Activated CD4-positive, CD25-positive, alpha-beta regulatory T cell (primary cell): ENCODE measurements at regions not wholly inside any gene's neighbourhood (a gene's known extent, or its start where the extent isn't known, plus 50 kb on each side); places are given as distances from the start of the nearest gene placed in this dataset.

Source experiments
- DNase-seq, 4 experiments: peaks; one replicate each; lab custom pipeline; 2025; lab: John Stamatoyannopoulos, UW

DNA sequence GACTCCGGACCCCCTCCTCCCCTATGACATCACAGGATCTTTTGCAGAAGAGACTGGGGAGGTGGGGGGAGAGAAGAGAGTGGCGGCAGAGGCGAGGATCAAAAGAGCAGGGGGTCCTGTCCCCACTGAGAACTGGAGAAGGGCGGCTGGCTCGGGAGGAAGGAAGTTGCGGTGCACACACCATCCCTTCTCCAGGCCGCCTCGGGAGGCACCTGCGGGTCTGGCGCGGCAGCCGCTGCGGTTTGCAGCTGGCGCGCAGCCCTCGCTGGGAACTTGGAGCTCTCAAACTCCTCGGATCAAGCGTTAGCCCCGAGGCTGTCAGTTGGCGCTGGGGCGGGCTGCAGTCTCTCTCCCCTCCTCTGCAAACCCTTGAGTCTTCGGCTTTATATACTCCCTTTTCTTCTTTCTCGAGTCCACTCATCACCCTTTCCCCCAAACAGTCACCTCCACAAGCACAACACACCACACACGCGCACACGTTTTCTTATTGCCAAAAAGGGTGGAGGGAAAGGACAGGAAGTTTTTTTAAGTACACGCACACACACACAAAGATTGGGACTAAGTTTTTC is 180.7 kb downstream of the TBXT start:
- DNase-seq: no peak

DNA sequence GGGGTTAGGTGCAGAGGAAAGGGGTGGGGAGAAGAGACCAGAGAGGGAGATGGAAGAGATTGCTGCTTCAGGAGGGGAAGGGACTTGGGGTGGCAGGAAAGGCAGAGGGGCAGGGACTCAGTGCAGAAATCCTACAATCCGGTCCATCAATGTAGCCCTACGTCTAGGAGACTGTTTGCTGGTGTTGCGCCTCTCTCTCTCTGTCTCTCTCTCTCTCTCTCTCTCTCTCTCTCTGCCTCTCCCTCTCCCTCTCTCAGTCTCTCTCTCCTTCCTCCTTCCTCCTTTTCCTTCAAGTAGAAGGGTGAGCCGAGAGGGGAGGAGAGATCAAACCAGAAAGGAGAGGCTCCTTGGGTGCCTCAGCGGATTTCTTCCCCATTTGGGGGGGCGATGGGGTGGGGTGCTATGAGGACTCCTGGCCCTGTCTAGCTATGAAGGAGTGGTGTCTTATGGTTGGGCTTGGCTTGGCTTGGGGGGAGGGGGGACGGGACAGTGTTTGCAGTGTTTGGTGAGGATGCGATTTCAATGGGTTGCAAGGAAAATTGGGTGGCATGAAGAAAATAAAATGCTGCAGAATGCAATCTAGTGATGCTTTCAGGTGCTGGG is 181.2 kb downstream of the TBXT start:
- no peak for DNase-seq

DNA sequence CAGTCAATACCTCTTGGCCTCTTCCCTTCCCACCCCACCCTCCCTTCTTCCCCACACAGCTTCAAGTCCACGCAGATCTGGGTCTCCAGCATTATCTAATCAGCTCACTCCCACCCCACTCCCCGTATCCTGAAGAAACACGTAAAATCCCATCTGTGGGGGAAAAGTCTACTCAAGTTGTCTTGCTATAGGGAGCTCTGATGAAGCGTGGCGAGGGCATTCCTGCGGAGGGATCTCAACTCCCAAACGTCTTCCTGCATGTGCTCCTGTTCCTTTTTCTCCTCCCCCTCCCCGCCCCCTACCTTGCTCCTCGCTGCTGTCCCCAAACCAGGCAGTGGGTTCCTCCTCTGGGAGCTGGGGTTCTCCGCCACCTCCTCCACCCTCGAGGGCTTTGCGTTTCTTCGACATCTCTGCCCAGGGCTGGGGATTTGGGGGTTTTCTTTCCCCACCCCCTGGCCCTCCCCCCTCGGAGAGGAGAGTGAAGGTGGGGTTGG is 181.8 kb downstream of the TBXT start:
- no peak for DNase-seq

DNA sequence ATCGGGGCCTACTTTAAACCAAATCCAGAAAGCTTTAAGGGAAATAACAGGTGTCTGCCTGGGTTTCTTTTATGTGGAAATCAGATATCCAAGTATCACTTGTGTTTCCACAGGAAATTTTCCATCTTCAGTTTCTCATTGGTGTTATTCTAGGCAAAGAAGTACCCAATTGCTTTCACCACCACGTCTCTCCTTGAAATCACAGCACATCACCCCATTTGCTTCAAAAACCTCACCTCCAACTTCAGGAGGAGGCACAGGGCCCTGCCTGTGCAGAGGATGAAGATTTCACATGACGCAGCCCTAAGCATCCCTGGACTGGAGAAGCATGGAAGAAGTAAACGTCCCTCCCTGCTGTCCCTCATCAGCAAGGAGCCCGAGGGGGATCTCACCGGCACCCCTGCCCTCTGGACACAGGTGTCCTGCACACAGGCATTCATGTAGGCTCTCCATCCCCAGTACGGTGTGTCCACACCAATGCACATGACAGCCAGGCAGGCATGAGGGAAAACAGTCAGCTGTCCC is 182.3 kb downstream of the TBXT start:
- DNase-seq: no peak

DNA sequence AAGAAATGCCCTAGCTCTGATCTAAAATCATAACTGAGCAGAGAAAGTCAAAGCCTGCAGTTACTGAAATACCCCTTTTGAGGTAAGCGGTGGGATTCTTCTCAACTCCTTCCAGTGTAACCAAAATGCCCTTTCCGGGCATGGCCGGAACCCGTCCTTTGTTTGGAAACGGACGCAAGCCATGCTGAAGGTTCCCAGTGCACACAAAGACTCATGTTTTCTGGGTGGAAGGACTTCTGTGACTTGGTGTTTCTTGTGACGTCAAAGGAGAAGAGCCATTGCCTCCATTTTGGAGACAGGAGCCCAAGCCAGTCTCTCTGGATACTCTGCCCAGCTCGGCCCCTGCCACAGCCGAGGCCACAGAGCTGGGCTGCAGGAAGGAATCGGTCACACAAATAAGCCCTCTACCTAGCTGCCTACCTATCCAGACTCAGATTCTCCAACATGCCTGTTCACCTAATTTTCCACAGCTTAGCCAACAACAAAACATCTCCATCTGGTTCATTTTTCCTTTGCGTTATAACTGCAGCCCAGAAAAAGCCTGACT is 182.8 kb downstream of the TBXT start:
- no peak for DNase-seq

DNA sequence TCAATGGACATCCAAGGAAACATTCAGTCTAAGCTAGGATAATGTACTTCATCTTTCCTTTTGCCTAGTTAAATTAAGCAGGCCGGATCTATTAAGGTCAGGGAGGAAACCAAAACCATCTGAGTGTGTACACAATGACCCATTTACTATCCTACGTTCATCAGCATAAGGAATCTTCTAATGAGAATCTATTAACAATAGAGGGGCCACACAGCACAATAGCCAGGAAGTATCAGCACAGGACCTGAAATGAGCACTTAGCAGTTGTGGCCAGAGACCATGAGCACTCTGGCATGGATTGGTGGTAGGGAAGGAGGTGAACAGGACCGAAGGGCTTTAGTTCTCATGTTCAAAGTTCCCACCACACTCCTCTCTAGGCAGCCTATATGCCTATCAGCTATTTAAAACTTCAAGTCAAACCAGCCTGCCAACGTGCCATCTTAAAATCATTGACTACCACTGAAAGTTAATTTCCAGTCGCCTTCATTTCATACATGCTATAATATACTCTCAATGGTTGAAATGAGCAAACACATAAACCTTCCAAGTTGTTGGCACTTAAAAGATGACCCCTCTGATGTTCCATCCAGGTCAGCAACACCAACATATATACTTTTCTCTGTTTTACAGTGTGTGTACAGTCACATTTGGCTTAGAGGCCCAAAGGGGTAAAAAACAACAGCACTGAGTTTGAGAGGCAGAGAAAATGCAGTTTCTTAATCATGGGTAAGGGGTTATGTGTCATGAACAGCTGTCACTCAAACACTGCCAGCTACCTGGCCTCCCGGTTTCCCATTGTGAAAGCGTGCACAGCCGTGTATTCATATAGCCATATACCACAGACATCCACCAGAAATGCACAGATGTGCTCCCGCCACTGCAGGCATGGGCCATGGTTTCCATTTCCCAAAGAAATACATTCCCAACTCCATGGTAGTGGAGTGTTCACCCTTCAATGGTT is 184.3 kb downstream of the TBXT start:
- no peak for DNase-seq

DNA sequence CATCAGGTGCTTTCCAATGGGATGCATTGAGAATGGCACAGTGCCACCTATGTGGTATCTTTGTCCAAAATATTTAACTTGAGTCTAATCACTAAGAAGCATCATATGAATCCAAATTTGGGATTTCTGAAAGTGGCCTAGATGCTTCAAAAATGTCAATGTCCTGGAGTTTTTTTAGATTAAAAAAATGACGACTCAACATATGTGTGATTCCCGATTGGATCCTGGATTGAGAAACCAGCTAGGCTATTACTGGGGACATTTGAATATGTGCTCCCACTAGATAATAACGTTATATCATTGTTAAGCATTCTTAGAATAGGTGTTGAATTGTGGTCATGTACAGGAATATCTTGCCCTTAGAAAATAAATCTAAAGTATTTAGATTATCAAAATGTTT is 189.2 kb downstream of the TBXT start:
- no peak for DNase-seq

DNA sequence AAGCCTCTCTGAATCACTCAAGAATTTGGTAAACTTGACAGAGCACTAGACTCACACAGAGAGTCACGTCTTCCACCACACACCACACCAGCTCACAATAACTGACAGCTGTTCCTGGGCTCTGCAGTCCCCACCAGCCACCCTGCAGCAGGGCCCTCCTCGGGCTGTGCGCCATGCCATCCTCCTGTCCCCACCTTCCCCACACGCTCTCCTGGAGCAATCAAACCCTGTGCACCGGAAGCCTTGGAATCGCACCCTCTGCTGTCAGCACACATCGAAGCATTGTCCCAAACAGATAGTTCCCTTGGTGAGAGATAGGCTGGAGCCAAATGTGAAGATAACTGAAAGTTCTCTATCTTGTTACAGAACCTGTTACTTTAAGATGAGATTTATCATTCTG is 191.0 kb downstream of the TBXT start:
- no peak for DNase-seq

DNA sequence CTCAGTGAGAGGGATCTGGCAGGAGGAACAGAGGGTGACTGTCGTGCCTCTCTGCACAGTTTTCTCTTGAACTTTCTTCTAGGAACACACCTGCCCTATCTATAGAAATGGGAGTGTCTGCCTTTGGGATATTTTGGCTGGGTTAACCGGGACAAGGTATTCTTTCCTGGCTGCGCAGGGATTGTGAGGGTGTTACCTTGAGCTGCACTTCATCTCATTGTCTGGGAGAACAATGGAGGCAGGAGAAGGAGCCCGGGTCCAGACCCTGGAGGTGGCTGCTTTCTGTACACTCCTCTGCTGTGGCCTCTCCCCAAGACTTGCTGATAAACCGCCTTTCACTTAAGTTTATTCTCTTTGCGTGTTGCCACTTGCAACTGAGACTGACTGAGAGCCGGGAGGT is 192.8 kb downstream of the TBXT start:
- no peak for DNase-seq

DNA sequence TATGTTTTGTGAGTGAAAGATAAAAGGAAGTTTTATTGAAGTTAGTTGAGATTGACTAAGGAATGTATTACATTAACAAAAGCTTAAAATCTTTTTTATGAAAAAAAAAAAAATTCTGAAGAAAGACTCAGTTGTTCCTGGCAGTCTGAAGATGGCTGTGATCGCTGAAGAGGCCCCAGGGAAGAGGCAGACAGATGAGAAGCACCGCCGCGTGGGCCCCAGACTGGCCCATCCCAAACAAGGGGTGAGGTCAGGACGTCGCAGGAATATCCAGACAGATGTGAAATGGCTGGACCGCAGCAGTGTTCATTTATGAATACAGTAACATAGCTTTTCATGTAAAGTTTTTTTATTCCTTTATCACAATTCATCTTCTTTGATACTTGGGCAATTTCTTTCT is 194.2 kb downstream of the TBXT start:
- DNase-seq: no peak

DNA sequence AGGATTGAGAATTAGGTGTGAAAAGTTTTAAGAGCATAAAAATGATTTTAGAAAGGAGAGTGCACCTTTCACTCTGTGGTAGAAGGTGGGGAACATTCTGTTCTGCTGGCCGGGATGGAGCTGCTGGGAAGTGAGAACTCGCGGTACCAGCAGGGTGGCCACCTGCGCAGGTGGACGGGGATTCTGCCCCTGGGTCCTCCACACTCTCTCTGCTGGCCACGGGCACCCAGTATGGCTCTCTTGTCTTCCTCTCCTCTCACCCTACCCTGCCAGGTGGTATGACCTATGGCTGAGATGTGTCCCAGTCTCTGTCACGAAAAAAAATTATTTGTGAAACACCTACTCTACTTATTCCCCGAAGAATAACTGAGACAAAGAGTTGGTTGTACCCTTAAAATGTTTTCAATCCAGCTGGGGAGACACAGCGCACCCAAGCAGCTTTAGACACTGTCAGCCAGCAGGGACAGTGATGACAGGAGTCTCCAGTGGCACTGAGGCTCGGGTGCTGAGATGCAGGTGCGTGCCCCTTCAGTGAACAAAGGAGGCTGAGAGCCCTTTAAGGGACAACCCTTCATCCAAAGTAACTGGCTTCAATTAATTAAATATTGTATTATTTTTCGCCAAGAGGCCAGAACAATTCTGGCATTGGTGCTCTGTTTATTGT is 195.4 kb downstream of the TBXT start:
- no peak for DNase-seq

DNA sequence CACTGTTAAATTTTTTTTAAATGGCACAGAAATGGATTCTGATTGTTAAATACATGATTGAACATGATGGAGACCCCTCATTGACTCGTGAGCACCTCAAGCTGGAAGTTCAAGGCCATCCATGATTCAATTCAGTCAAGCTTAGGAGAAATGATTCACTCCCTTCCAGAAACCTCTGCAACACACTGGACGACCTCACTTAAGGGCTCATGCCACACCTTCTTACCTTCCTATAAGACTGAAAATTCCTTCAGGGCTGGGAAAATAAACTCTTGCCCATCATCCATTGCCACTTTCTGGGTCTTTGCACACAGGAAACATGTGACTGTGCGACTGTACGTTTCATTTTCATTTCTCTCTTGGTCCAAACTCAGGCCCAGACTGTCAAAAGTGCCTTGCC is 196.4 kb downstream of the TBXT start:
- DNase-seq: no peak

DNA sequence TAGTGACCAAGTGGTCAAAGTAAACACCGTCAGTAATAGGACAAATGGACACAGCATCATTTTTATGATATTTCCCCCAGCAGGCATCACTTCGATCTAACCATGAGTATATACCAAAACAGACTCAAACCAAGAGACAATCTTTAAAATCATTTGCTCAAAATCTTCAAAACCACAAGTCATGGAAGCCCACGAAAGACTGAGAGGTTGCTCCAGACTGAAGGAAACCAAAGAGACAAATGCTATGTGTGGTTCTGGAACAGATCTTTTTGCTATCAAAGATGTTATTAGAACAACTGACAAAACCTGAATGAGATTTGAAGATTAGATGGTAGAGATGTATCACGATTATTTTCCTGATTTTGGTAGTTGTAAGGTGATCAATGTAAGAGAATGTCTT is 197.7 kb downstream of the TBXT start:
- DNase-seq: no peak

DNA sequence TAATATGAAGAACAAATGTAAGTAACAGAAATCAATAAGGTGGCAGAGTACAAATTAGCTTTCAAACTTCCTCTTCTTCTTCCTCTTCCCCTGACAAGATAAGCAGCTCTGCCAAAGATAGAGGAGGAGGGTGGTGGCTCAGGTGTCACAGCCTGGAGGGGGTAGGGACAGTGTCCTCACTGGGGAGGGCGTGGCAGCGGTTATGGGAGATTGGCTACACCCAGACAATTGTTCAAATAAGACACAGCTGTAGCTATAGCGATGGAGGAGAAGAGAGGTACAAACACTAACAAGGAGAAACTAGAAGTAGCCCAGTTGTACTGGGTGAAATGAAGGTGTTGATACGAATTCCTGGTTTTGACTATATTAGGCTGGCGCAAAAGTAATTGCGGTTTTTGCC is 198.5 kb downstream of the TBXT start:
- no peak for DNase-seq

DNA sequence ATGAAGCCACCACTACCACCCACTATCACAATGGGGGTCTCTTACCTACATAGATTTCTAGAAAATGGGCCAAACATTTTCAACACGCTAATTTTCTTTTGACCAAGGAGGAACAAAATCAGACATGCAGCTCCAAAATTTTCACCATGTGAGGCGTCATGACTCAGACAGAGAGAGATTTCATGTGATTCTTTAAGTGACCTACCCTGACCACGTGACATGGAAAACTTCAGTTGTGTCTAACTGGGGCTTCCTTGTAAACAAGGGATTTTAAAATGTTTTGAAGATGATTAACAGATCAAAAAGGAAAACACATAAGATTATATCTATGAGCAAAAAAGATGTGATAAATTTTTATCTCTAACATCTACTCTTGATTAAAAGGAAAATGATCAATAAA is 199.2 kb downstream of the TBXT start:
- DNase-seq: no peak

DNA sequence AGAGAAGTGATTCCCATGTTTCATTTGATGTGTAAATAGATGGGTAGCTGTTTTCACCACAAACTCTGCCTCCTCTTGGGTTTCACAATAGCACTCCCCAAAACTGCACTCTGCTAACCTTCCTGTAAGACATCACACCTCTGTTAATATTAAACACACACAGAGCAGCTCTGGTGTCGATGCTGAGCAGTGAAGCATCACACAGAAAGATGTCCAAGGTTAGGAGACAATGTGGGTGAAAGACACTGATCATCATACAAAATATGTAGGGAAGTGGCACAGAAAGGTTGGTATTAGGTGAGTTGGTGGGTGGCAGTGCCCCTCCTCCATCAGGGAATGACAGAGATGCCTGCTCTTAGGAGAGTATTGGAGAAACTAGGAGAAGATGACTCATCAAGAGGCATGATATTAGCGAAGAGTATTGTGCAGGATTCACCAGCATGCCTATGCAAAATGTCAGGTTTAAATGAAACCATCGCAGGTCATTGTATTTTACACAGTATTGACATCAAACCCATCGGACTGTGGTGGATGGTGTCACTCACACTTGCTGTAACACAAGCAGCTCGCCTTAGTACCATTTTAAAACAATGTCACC is 199.7 kb downstream of the TBXT start:
- no peak for DNase-seq

DNA sequence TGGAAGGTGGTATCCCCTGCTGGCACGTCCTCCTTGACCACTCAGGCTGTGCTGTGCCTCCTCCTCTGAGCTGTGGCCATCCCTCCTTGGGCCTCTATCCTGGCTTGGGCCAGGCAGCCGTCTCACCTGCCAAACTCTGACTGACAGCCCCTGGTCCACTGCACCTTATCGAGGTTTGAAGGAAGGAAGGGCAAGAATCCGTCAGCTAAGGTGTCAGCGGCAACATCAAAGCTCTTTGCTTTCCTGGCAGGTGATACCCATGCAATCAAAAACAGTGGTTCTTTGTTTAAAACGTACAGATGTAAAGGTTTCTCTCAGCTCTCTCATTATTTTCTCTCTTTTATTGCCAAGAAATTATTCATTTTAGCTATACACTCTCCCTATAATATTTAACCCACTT is 203.9 kb downstream of the TBXT start:
- no peak for DNase-seq

DNA sequence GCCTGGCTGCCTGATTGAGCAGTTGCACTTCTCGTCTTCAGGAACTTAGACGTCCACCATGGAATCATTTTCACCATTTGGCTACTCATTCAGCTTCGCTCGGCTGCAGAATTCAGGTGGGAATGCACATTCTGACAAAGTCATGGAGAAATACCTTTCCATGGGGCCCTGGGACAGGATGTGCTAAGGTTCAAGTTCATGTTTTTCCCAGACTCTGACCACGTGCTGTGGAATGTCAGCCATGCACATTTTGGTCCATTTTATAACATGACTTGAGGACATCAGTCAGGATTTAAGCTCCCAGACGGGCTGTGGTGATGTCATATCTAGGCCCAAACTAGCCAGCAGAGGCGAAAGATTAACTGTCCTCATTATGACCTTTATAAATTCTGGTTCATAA is 205.3 kb downstream of the TBXT start:
- no peak for DNase-seq

DNA sequence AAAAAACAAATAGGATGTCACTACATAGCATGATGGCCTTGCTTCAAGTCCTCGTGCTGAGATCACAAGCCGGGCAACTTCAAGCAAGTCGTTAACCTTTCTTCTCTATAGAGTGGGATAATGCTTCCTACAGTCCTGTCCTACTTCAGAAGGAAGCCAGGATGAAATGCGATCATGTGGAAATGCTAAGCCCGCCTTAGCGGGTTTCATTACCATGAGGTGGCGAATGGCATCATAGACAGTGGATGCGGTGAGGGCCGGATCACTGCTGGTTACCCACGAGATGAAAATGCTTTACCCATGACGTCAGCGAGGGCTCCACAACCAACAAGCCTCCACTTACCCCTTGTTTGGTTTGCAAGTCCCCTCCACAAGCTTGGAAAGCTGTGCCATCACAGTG is 206.4 kb downstream of the TBXT start:
- DNase-seq: no peak

DNA sequence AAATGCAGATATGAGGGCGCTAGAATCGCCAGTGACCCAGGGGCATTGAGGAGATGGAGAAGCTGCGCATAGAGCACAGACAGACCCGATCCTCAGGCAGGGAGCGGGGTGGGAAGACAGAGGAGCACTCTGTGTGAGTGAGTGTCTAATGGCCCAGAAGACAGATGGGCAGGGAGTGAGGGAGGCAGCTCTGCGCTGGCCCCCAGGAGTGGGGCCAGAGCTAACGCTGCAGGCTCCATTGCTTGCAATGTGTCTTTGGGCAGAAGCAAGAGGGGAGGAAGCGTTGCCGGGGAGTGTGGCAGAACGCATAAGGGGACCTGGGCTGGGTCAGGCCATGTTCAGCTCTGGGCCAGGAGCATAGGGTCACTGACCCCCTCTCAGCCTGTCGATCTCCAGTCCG is 207.0 kb downstream of the TBXT start:
- no peak for DNase-seq

DNA sequence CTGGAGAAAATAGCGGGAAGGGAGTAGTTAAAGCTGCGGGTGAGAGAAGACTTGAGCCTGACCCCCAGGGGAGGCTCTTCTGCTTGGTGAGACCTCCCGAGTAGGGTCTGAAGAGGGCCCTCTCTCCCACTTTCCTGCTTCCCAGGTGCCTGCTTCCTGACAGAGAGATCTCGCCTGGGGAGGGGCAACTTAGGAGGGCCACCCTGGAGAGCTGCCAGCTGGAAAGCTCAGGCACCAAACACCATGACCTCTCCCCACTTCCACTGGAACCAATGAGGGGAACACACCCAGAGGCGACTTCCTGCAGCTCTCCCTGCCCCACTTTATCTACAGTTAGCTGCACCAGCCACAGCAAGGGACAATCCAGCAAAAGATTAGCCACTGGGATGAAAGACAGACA is 208.0 kb downstream of the TBXT start:
- no peak for DNase-seq

DNA sequence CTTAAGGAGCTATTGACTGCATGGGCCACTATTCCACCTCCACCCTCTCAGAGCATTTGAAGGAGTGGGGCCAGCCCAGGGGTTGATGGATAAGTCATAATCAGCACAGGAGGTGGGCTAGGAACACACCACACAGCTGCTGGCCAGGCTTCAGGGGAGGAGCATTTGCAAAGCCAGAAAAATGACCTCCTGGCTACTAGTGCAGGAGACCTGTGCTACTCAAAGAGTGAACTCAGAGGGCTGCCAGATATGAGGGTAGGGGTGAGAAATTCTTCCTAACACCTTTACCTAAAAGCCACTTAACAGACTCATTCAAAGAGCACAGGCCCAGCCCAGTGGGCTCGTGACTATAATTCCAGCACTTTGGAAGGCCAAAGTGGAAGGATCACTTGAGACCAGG is 210.8 kb downstream of the TBXT start:
- DNase-seq: no peak
